Loucy (cell line): ENCODE measurements at regions not wholly inside any gene's neighbourhood (a gene's known extent, or its start where the extent isn't known, plus 50 kb on each side); places are given as distances from the start of the nearest gene placed in this dataset.
"Not testable (repeated sequence)": the region's sequence is repeated elsewhere in the genome, so short reads cannot be mapped to it uniquely, and the experiment has no call there.

Experiments used
- EZH2phosphoT487 ChIP-seq: fragments of 200-600 bp; IDR thresholded peaks from 2 replicates; pipeline ENCODE4 v1.6.1; 2018; ENCODE audit warnings: antibody characterized with exemption, mild to moderate bottlenecking, moderate library complexity, borderline replicate concordance
- TF ChIP-seq, protein P1 (sequence below): fragments of 200-600 bp; sonication (generic); conservative IDR thresholded peaks from 2 replicates; pipeline ENCODE4 v1.5.1; 2014; ENCODE audit warnings: mild to moderate bottlenecking, antibody characterized with exemption, low read length

DNA sequence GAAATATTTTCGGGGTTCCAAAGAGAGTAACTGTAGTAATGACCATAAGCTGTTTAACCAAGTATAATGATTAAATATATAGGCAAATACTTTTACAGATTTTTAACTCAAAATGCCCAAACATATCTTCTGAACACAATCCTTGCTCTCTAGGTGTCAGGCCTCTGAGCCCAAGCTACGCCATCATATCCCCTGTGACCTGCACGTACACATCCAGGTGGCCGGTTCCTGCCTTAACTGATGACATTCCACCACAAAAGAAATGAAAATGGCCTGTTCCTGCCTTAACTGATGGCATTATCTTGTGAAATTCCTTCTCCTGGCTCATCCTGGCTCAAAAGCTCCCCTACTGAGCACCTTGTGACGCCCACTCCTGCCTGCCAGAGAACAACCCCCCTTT lies 1305.1 kb upstream of the ACVR2A start:
- not testable (repeated sequence) for TF ChIP-seq EZH2phosphoT487
- TF ChIP-seq, protein P1, sequence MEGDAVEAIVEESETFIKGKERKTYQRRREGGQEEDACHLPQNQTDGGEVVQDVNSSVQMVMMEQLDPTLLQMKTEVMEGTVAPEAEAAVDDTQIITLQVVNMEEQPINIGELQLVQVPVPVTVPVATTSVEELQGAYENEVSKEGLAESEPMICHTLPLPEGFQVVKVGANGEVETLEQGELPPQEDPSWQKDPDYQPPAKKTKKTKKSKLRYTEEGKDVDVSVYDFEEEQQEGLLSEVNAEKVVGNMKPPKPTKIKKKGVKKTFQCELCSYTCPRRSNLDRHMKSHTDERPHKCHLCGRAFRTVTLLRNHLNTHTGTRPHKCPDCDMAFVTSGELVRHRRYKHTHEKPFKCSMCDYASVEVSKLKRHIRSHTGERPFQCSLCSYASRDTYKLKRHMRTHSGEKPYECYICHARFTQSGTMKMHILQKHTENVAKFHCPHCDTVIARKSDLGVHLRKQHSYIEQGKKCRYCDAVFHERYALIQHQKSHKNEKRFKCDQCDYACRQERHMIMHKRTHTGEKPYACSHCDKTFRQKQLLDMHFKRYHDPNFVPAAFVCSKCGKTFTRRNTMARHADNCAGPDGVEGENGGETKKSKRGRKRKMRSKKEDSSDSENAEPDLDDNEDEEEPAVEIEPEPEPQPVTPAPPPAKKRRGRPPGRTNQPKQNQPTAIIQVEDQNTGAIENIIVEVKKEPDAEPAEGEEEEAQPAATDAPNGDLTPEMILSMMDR, result not testable (repeated sequence)
